NCI-H1092 treated with DMSO at 0.1 percent for 48 hours (cell line): ENCODE measurements at regions not wholly inside any gene's neighbourhood (a gene's known extent, or its start where the extent isn't known, plus 50 kb on each side); places are given as distances from the start of the nearest gene placed in this dataset.

Source experiments
- DNase-seq: peaks from one replicate; lab custom pipeline; 2025; lab: John Stamatoyannopoulos, UW

DNA sequence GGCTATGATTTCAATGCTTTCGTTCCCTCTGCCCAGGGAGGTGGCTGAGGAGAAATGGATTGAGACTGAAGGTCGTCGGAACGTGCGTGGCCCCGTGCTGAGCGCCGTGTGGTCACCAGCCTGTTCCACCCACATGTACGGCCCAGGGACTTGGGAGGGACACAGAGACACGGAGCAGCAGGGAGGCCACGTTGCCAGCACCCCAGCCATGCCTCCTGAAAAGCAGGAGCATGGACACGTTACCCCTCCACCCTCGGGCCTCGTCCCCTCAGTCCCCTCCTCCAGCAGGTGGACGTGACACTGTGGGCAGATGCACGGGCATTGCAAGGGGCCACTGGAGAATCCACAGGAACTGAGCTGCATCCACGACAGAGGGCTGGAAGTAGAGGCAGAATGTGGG lies 133.1 kb upstream of the CST7 start:
- no peak for DNase-seq

GRCh38 chr20:24816431-24816830 lies 132.6 kb upstream of the CST7 start:
- DNase-seq, result no peak

DNA sequence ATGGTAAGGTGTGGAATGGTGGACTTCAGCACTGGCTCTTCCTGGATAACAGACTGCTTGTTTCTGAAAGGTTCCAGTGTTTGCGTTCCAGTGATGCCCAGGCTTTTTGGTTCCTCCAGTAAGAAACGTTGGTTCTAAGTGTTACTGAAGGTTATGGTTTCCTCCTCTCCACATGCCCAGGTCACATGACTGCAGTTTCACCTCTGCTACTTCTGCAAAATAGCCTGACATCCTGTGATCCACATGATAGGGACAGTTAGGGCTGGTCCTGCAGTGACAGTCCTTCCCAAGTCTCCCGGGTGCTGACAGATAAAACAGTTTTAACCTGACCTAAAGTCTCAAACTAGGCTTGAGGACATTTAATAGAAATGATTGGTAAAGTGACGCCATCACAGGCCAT lies 132.2 kb upstream of the CST7 start:
- DNase-seq, result no peak

DNA sequence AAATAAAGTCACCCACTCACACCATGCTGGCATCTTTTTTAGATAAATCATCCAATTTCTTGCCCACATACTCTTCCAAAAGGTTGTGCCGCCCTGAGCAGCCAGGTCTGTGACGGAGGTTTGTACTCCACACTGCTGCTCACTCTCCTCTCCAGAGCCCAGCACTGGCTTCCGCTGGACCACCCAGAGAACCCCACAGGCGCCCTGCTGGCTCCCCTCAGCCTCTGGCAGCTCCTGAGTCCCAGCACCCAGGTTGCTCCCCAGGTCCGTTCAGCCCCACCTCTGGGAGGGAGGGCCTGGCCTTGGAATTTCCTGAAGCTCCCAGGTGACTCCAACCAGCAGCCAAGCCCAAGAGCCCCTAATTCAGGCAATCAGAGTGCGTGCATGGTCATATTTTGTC lies 131.7 kb upstream of the CST7 start:
- no peak for DNase-seq

GRCh38 chr20:24818056-24818455 lies 131.0 kb upstream of the CST7 start:
- no peak for DNase-seq

DNA sequence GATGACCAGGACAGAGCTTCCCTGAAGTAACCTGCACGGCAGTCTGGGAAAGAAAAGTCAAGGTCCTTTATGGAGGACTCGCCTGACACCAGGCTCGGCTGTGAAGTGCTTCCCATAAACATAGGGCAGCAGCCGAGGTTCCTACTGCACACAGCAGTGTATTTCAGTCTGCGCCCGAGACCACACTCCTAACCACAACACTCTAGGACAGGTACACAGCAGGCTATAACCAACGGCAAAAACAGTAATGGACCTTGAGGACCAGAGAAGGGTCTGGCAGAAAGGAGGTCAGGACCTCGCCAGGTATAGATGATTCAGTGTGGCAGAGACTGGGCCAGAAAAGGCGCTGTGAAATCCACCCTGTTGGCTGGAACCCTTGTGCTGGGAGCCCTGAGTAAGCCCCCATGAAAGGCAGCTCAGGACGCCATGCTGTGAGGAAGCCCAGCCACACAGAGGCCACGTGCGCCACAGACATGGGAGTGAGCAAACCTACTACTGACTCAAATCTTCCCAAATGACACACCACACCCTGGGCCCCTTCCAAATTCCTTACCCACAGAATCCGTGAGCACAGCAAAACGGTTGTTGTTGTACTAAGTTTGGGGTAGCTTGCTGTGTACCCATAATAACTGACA lies 129.6 kb upstream of the CST7 start:
- DNase-seq, result no peak

- DNase-seq, result no peak
Observed at GRCh38 chr20:24820345-24820744, 128.7 kb upstream of the CST7 start.

DNA sequence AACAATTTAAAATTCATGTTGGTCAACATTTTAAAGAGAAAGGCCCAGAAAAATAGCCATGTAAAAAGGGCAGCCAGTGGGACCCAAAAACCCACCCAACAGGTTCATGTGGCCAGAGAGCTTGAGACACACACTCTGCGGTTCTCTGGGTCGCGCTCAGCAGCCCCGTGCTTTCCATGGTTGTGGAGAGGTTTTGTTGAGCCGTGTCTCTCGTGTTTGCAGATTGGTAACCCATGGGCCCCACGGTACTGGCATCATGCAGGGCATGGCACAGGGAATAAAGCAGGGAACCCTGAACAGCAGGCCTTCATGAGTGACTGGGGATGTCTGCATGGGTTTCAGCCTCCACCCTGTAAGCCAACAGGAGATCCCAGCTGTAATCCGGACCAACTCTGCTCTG lies 127.7 kb upstream of the CST7 start:
- no peak for DNase-seq

DNA sequence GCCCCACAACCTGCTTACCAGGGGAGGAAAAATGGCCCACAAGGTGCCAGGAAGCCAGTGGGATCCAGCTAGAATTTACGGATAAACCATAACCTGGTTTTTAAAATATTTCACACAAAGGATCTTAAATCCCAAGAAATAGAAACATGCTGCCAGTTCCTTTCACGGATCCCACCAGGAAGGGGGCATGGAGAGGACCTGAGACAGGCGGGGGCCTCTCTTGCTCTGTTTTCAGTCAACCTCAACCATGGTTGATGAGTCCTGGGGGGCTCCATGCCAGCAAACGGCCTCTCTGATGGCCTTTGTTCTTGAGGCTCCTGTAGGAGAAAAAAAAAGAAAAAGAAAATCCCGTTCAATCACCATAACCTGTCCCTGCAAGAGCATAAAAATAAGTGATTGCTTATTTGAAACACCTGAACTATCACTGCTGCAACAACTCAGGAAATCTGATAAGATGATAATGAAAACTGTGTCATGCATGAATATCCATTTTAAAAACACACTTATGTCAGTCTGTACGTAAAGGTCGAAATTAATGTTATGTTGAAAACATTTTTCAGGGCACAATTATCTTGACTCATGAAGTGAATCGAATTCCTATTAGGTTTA lies 125.8 kb upstream of the CST7 start:
- no peak for DNase-seq

DNA sequence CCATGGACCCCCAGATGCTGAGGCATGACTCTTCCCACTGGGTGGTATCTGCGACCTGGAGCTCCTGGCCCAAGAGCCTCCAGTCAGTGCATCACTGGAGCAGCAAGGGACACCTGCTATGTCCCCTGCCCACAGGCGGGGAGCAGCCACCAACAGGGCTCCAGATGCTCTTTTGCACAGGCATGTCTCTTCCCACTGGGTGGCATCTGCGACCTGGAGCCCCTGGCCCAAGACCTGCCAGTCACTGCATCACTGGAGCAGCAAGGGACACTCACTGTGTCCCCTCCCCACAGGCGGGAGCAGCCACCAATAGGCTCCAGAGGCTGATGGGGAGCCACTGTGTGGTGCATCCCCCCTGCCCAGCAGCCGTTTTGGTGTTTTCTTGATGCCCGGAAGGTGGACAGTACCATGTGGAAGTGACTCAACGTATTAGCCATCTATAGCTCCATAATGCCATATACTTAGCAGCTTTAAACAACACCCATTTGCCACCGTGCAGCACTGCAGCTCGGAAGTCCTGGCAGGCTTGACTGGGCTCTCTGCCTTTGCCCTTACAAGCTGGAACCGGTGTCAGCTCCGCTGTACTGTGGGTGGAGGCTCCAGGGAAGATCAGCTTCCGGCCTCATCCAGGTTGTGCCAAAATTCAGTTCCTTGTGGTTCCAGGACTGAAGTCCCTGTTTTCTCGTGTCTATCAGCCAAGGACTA lies 124.9 kb upstream of the CST7 start:
- DNase-seq, result no peak

DNA sequence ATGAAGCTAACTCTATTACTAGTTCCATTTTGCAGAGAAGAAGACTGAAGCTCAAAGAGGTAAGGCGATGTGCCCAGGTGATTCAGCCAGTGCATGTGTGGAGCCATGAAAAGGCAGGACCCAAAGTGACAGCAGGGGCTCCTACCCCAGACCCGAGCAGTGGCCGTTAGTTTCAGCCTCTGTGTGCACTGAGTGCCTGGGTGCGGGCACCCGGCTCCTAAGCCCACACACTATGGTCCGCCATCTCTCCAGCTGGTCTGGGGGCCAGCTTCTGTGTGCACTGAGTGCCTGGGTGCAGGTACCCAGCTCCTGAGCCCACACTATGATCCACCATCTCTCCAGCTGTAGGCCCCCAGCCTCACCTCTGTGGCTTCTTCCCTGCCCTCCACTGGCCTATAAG lies 123.5 kb upstream of the CST7 start:
- DNase-seq, result no peak

- no peak for DNase-seq
Observed at GRCh38 chr20:24827603-24828295, 121.3 kb upstream of the CST7 start.

DNA sequence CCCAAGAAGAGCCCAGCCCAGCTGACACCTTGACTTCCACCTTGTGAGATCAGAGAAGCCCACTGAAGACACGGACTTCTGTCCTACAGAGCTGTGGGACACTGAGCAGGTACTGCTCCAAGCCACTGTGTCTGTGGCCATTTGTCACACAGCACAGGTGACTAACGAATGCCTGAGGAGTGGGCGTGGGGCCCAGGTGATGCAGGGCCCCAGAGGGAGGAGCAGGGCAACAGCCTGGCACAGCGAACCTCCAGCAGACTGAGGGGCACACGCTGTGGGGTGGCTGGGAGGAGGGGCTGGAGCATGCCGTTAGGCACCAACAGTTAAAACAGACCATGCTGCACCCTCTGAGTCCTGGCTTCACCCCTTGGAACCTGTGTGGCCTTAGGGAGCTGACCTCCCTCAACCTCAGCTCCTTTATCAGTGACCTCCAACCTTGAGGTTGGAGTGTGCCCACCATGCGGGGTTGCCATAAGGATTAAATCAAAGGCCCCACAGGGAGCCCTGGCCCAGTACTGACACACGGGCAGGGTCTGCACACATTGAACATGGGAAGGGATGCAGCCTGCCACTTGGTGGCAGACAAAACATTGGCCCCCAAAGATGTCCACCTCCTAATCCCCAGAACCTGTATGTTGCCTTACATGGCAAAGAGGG lies 119.9 kb upstream of the CST7 start:
- no peak for DNase-seq

DNA sequence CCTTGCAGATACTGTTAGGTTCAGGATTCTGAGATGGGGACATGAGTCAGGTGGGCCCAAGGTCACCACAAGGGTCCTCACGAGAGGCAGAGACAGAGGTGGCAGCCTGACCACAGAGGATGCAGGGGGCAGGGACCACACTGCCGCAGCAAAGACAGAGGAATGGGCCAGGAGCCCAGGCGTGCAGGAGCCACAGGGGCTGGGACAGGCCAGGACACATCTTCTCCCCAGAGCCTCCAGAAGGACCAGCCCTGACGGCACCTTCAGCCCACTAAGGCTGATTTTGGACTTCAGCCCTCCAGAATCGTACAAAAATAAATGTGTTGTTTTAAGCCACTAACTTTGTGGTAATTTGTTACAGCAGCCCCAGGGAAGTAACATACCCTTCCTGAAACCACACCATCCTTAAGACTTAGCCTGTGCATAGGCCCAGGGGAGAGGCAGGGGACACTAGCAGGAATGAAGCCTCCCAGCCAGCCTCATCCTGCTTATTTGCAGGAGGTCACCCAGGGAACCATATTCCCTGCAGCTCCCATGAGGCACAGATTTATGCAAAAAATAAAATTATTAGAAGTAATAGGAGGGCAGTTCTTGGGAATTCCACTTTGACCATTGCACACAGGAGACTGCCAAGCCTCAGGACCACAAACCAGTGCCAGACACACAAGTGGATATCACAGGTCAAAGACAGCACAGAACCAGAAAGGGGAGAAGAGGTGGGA lies 119.3 kb upstream of the CST7 start:
- DNase-seq, result no peak

DNA sequence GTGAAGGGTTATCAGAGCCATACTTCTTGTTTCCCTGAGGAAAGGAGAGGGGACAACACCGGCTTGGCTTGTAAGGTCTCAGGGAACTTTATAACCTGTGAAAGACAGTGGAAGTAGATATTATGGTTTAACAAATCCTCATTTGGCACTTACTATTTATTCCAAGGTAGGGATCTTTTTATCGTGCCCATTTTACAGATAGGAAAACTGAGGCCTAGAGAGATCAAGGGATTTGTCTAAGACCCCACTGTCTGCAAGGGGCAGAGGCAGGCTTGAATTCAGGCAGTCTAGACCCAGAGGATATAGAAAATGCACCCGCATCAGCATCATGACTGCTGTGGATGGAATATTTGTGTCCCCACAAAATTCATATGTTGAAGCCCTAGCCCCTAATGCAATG lies 118.4 kb upstream of the CST7 start:
- no peak for DNase-seq

- no peak for DNase-seq
Observed at GRCh38 chr20:24831232-24831631, 117.8 kb upstream of the CST7 start.

- DNase-seq, result no peak
Observed at GRCh38 chr20:24832518-24832917, 116.6 kb upstream of the CST7 start.

DNA sequence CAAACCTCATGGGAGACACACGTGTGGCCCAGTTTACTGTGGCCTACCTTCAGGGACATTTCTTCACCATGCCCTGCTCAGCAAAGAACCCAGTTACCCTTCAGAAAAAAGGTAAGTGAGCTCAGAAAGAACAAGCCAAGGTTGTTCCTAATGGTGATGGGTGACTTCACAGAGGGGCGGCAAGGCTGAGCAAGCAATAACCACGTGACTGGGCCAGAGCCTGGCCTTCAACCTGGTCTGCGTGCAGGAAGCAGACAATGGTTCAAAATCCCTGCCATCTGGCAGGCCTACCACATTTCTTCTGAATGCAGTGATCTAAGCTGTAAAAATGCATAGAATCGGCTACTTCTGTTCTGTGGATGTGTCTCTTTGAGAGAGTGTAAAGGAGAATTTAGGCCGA lies 115.5 kb upstream of the CST7 start:
- no peak for DNase-seq

GRCh38 chr20:24834310-24834709 lies 114.8 kb upstream of the CST7 start:
- no peak for DNase-seq

DNA sequence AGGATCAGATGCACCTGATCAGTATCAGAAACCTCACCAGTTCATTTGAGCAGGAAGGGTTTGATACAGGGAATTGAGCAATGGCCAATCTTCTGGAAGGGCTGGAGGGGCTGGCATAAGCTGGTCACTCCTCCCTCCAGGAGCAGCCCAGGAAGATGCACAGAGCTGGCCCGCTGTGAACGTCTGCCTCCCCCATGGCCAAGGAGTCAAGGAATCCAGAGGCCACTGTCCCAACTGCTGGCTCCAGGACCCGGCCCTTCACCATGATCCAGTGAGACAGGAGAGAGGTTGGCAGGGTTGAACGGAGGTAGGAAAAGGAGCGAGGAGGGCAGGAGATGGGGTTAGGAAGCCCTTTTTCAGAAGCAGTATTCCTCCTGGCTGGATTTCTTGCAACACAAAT lies 113.9 kb upstream of the CST7 start:
- DNase-seq, result no peak

DNA sequence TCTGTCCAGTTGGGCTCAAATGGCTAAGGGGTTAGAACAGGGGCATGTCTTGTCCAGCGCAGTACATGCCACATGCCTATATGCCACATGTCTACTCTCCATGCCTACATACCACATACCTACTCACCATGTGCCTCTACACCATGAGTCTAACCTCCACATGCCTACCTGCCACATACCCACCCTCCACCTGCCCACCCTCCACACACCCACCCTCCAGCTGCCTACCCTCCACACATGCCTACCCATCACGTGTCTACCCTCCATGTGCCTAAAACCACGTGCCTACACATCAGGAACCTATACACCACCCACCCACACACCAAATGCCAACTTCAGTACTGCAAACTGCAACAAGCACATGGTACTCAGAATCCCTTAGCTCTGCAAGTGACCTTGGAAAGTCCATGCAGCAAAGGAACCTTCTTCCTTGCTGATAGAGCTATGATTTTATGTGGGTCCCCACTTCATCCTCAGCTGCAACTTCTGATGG lies 113.0 kb upstream of the CST7 start:
- DNase-seq, result no peak
